NCI-H1105 treated with DMSO at 0.1 percent for 48 hours (cell line): ENCODE measurements at regions not wholly inside any gene's neighbourhood (a gene's known extent, or its start where the extent isn't known, plus 50 kb on each side); places are given as distances from the start of the nearest gene placed in this dataset.

Experiments
- DNase-seq: peaks from one replicate; lab custom pipeline; 2025; lab: John Stamatoyannopoulos, UW

DNA sequence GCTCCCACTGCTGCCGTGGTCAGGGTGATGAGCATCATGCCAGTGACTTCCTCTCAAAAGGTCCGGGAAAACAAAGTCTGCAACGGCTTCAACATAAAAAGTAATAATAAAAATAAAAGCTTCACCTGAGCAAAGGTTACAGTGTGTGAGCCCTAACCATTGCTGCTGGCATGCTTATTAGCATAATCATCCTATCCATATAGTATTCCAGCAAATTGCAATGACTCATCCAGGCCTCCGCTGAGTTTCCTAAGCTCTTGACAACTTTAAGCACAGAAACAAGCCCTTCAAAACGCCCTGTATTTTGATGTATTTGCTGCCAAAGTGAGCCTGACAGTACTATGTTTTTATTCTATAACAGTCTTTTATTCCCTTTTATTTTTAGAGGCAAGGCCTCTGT lies 100.5 kb downstream of the AASDH start:
- no peak for DNase-seq

DNA sequence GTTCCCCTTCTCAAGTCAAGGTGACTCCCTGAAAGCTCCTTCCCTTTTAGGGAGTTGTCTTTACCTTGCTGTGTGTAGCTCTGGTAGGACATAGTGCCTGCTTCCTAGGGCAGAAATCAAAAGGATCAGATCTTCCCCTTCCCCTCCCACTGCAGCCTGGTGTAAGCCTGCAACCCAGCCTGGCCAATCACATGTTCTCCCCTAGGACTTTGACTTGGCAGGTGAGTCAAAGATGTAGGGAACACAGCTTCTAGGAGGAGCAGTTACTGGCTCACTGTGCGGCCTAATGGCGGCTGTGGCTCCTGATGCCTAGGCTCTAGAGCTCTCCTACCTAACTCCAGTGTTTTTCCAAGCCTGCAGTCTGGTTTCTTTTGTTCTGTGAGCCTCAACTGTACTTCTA lies 103.9 kb downstream of the AASDH start:
- no peak for DNase-seq

GRCh38 chr4:56282004-56282403 lies 105.3 kb downstream of the AASDH start:
- no peak for DNase-seq

- no peak for DNase-seq
Observed at GRCh38 chr4:56276547-56276946, 110.7 kb downstream of the AASDH start.

- no peak for DNase-seq
Observed at GRCh38 chr4:56273391-56273790, 113.9 kb downstream of the AASDH start.

DNA sequence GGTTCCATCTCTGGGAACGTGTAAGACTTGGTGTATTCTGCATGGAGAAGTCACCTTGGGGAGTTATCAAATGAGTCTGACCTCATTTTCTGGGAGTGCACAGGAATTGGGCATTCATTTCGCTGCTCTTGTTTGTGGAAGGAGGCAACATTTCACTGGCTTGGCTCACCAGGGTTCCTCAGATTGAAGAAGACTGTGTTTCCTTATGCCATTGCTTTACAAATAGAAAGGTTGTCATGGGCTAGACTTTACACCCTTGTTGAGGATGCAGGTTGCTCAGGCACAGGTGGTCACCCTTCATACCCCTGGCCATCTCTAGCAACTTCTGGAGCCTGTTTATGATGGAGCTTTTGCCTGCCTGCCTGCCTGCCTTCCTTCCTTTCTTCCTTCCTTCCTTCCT lies 114.4 kb downstream of the AASDH start:
- DNase-seq, result no peak

DNA sequence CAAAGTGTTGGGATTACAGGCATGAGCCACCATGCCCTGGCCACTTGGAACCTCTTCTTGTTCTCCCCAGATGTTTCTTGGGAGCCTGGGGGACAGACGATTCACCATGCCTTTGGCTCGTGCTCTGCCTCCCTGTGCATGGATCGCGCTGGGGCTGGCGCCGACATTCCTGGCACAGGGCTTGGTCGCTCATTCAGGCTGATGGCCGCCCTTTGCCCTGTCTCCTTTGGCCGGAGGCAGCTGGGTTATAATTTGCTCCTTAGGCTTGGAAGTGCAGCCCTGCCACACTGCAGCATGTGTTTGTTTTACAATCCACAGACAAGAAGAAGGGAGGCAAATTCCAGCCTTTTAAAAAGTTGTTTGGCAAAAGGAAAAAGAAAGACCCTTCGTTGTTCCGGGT lies 115.3 kb downstream of the AASDH start:
- DNase-seq, result no peak

DNA sequence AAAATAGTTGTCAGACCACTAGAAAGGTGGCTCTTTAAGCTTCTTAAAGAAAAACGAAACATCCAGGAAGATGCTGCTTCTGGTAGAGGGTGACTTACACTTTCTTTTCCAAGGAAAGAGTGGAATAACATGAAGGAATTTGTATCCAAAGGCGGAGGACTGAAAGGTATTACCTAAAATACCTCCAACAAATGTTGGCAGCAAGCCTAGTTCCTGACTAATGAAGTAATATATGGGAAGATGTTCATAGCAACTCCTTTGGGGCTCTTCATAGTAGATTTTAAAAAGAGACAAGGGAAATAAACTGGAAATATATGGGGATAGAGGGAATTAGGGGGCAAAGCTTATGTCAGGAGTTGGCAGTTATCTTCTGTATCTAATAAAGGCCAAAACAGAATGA lies 116.2 kb downstream of the AASDH start:
- no peak for DNase-seq

DNA sequence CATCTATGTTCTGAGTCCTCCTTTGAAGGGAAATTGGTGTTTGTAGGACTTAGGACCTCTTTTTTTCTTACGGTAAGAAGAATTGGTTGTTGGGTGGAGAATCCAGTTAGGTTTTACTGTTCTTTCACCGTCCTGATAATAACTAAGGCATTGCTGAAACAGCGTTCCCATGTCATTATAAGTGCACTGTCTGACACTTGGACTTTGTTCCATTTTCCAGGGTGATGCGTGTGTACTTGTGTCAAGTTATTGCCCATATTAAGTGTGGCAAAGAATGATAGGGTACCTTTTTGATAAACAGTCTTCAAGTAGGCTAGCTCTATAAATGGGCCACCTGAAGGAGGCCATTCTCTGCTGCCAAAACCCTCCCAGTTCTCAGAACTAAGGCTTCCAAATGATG lies 119.7 kb downstream of the AASDH start:
- no peak for DNase-seq

DNA sequence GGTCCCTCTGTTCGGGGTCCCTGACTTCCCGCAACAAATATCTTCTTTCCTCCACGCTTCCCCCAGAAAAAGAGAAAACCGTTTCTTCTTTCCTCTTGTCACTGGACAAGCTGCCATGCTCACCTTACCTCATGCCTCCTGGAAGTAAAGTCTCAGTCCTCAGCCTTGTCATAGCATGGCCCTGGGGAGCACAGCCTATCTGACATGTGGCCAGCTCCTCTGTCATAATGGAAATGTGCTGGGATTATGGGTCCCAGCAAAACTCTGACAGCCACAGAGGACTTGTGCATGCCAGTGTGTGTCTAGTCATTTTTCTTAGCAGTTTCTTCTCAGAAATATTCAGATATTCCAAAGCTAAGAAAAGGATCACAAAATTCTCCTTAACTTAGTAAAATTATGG lies 122.4 kb downstream of the AASDH start:
- DNase-seq, result no peak

GRCh38 chr4:56261027-56261426 lies 126.3 kb downstream of the AASDH start:
- DNase-seq, result no peak

DNA sequence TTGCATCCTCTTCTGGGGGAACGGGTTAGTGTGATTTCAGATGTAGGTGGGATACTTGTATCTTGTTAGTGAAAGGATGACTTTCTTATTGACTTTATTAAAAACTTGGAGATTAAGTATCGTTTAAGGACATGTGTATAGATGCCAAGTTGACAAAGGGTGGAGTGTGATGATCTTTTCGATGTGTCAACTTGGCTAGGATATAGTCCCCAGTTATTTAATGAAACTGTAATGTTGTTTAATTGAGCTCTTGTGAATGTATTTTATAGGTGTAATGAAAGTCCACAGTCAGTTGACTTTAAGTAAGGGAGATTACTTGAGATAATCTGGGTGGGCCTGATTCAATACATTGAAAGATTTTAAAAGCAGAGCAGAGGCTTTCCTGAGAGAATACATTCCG lies 127.0 kb downstream of the AASDH start:
- DNase-seq, result no peak

DNA sequence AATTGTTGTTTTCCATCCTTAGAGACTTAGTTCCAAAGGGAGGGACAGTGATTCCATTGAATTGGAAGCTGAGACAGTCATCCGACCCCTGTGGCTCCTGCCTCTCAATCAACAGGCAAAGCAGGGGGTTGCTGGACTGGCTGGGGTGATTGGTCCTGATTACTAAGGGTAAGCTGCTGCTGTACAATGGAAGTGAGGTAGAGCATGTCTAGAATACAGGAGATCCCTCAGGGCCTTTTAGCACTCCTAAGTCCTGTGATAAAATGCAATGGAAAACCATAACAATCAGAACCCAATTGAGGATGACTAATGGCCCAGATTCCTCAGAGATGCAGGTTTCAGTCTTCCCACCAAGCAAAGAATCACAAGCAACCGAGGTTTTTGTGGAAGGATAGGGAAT lies 127.6 kb downstream of the AASDH start:
- DNase-seq, result no peak

GRCh38 chr4:56255820-56256219 lies 131.5 kb downstream of the AASDH start:
- DNase-seq, result no peak

DNA sequence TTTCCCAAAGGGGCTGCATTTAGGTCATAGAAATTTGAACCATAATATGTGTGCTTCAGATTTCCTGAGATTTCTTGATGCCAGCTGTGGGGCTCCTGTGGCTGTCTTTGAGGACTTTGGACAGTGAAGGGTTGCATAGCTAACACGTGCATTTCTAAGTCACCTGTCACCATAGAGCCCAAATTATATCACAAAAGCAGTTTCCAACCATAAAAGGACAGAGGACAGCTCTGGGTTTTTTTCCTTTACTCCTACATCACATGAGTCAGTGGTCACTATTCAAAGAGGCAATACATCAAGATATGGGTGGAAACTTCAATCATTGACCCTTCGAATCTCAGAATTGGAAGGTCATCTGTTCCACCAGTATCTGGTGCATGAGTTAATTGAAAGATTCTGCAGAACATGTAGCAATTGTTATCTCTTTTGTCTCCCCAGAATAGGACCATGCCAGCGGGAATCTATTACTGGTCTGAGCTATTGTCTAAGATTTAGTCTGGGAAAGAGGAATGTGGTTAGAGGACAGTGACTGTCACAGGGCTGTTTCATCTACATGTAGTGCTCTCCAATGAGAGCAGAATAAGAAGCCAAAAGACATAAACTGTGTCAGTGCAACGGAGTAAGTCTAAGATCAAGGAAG lies 133.5 kb downstream of the AASDH start:
- no peak for DNase-seq

DNA sequence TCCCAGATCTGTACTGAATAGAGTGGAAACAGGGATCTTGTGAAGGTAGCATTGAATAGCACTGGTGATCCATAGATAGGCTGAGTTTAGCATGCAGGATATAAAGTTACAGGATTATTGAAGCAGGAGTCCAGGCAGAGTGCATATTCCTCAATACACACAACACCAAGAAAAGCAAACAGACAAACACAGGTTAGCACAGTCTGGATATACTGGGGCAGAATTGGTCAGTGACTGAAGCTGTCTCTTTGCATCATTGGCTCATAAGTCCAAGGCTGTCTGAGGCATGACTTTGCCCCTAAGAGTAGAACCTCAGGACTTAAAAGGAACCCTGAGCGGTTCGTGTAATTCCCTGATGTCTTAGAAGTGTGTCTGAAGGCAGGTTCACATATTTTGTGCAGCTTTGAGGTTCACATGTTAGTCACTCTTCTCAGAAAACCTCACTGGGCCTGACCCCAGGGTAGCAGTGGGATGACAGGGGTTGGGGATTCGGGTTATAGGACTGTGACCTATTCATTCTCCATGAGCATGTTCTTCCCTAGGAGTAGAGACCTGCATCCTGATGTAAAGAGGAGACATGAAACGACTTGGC lies 134.6 kb downstream of the AASDH start:
- DNase-seq, result no peak

GRCh38 chr4:56251556-56251955 lies 135.7 kb downstream of the AASDH start:
- DNase-seq, result no peak

DNA sequence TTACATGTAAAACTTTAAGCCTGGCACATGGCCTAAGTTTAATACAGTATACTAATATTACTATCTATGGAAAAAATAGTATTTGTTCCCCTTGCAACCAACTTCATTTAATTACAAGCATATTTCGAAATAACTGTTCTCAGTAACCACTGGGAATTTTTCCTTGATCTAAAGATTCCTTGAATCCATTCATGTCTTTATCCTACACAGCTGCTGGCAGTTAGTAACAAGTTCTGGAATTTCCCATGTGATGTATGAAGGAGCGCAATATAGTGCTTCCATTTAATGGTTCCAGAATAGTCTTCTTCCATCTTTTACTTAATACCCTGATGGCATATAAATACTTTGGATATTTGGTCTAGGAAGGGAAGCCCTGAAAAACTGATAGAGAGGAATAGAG lies 136.5 kb downstream of the AASDH start:
- no peak for DNase-seq

DNA sequence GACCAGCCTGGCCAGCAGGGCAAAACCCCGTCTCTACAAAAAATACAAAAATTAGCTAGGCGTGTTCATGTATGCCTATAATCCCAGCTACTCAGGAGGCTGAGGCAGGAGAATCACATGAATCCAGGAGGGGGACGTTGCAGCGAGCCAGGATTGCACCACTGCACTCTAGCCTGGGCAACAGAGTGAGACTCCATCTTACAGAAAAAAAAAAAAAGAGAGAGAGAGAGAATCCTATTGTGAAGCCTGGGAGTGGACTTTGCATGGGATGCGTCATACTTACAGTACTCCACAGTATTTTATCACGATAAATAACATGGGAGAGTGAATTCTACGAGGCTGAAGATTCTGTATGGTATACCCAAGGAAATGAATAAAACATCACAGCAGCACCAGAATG lies 139.6 kb downstream of the AASDH start:
- no peak for DNase-seq

DNA sequence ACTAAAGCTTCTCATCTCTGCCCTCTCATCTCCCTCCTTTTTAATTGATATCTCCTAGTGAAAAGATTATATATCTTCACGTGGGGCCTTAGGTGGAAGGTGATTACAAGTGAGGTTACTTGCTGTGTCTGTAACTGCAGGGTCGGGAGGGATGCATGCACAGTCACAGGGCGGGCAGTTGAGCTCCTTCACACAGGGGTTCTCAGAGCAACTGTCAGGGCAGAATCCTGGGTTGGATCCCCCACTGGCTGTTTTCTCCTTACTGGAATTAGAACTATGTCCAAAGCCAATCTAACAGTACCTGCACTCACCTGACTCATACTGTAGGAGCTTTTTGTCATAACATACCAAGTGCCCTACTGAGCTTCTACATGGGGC lies 141.1 kb downstream of the AASDH start:
- no peak for DNase-seq

DNA sequence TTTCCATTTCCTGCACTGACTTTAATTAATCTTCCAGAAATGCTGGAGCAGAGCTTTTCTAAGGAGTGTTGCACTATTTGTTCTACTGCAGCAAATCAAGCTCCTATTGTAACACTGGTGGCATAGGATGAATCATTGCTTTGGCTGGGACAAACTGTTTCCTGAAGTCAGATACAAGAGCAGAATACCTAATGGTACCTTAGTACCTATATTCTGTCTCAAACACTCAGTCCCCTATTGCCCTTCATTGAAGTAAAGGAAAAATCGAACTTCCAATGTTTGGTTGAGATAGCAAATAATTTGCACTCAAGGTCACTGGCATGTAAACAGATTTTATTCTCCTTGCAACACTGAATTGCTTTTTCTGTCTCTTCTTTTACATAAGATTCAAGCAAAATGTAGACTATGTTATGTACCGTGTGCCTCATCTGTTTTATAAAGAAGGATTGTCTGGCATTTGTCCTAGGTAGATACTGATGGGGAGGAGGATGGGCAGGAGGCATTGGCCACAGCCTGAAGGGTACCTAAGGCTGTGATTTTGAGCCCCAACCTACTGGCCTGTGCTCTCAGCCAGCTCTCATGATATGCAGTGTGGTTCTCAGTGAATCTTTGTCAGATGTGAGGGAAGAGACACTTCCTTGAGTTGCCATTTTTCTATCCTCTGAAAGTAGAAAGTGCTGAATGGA lies 141.6 kb downstream of the AASDH start:
- no peak for DNase-seq

DNA sequence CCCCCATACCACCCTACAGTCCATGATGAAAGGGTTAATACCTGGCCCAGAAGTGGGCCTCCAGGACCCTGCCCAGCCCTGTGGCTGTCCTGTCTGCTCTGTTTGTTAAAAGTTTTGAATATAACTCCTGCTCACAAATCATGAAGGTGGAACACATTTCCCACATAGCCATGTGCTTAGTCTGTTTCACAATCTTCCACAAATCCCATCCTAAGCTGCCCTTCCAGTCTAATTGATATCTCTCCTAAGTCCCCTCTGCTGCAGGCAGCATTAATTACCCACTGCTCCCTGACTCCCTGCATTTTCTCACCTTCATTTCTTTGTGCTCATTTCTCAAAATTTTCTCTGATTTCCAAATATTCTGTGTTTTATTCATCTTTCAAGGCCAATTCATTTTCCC lies 142.6 kb downstream of the AASDH start:
- no peak for DNase-seq

- DNase-seq, result no peak
Observed at GRCh38 chr4:56243107-56243506, 144.2 kb downstream of the AASDH start.

GRCh38 chr4:56241500-56241899 lies 145.8 kb downstream of the AASDH start:
- DNase-seq, result no peak
